HepG2 (cell line): ENCODE measurements at regions not wholly inside any gene's neighbourhood (a gene's known extent, or its start where the extent isn't known, plus 50 kb on each side); places are given as distances from the start of the nearest gene placed in this dataset.

Experiments used
- NRL ChIP-seq: sonication (generic); formaldehyde crosslinking; IDR thresholded peaks from 2 replicates; pipeline ENCODE4 v1.5.0; 2020; ENCODE audit warnings: missing genetic modification reagents, mild to moderate bottlenecking, moderate library complexity, borderline replicate concordance
- RXRA ChIP-seq: sonication (generic); formaldehyde crosslinking; IDR thresholded peaks from 2 replicates; pipeline ENCODE4 v1.5.1; 2020; ENCODE audit warnings: missing genetic modification reagents
- ZKSCAN5 ChIP-seq: sonication (generic); formaldehyde crosslinking; IDR thresholded peaks from 2 replicates; pipeline ENCODE4 v1.5.1; 2020; ENCODE audit warnings: mild to moderate bottlenecking, missing genetic modification reagents
- ZNF260 ChIP-seq: sonication (generic); formaldehyde crosslinking; IDR thresholded peaks from 2 replicates; pipeline ENCODE4 v1.4.0; 2020; ENCODE audit warnings: missing genetic modification reagents, low read depth, mild to moderate bottlenecking, borderline replicate concordance
- TF ChIP-seq, protein P1 (sequence below): sonication (generic); formaldehyde crosslinking; IDR thresholded peaks from 2 replicates; pipeline ENCODE4 v1.8.0; 2022; ENCODE audit warnings: missing genetic modification reagents, mild to moderate bottlenecking, moderate library complexity, borderline replicate concordance
- TF ChIP-seq, protein P2 (sequence below): sonication (generic); formaldehyde crosslinking; IDR thresholded peaks from 2 replicates; pipeline ENCODE4 v1.4.0; 2020; ENCODE audit warnings: mild to moderate bottlenecking, missing genetic modification reagents
- TF ChIP-seq, protein P3 (sequence below): sonication (generic); formaldehyde crosslinking; conservative IDR thresholded peaks from 2 replicates; pipeline ENCODE4 v1.8.1; 2023; ENCODE audit warnings: missing genetic modification reagents
- TF ChIP-seq, protein P4 (sequence below): sonication (generic); formaldehyde crosslinking; IDR thresholded peaks from 2 replicates; pipeline ENCODE4 v1.5.0; 2020; ENCODE audit warnings: mild to moderate bottlenecking, missing genetic modification reagents
- TF ChIP-seq, protein P5 (sequence below): fragments of 450-650 bp; IDR thresholded peaks from 2 replicates; pipeline ENCODE4 v1.6.1; 2016
- TF ChIP-seq, protein P6 (sequence below): sonication (generic); formaldehyde crosslinking; IDR thresholded peaks from 2 replicates; pipeline ENCODE4 v1.4.0; 2020; ENCODE audit warnings: mild to moderate bottlenecking, missing genetic modification reagents

DNA sequence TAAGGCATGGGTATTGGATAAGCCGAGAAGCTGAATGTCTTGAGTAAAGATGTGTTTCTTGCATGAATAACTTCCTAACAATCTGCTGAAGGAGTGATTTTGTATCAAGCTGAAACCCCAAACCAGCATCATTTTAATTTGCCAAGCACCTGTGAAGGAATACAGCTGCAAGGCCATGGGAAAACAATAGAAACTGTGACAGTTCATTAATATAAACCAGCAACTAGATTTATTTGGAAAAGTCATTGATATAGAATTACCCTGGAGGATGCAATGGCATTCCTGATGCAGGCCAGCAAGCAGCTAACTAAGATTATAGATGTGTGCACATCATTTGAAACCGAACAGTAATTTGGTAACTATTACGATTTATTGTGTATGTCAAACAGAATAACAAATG is 155.7 kb upstream of the TCF4 start (continued):
- TF ChIP-seq, protein P1, sequence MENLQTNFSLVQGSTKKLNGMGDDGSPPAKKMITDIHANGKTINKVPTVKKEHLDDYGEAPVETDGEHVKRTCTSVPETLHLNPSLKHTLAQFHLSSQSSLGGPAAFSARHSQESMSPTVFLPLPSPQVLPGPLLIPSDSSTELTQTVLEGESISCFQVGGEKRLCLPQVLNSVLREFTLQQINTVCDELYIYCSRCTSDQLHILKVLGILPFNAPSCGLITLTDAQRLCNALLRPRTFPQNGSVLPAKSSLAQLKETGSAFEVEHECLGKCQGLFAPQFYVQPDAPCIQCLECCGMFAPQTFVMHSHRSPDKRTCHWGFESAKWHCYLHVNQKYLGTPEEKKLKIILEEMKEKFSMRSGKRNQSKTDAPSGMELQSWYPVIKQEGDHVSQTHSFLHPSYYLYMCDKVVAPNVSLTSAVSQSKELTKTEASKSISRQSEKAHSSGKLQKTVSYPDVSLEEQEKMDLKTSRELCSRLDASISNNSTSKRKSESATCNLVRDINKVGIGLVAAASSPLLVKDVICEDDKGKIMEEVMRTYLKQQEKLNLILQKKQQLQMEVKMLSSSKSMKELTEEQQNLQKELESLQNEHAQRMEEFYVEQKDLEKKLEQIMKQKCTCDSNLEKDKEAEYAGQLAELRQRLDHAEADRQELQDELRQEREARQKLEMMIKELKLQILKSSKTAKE (CRISPR knock-in tag): no peak
- TF ChIP-seq, protein P2, sequence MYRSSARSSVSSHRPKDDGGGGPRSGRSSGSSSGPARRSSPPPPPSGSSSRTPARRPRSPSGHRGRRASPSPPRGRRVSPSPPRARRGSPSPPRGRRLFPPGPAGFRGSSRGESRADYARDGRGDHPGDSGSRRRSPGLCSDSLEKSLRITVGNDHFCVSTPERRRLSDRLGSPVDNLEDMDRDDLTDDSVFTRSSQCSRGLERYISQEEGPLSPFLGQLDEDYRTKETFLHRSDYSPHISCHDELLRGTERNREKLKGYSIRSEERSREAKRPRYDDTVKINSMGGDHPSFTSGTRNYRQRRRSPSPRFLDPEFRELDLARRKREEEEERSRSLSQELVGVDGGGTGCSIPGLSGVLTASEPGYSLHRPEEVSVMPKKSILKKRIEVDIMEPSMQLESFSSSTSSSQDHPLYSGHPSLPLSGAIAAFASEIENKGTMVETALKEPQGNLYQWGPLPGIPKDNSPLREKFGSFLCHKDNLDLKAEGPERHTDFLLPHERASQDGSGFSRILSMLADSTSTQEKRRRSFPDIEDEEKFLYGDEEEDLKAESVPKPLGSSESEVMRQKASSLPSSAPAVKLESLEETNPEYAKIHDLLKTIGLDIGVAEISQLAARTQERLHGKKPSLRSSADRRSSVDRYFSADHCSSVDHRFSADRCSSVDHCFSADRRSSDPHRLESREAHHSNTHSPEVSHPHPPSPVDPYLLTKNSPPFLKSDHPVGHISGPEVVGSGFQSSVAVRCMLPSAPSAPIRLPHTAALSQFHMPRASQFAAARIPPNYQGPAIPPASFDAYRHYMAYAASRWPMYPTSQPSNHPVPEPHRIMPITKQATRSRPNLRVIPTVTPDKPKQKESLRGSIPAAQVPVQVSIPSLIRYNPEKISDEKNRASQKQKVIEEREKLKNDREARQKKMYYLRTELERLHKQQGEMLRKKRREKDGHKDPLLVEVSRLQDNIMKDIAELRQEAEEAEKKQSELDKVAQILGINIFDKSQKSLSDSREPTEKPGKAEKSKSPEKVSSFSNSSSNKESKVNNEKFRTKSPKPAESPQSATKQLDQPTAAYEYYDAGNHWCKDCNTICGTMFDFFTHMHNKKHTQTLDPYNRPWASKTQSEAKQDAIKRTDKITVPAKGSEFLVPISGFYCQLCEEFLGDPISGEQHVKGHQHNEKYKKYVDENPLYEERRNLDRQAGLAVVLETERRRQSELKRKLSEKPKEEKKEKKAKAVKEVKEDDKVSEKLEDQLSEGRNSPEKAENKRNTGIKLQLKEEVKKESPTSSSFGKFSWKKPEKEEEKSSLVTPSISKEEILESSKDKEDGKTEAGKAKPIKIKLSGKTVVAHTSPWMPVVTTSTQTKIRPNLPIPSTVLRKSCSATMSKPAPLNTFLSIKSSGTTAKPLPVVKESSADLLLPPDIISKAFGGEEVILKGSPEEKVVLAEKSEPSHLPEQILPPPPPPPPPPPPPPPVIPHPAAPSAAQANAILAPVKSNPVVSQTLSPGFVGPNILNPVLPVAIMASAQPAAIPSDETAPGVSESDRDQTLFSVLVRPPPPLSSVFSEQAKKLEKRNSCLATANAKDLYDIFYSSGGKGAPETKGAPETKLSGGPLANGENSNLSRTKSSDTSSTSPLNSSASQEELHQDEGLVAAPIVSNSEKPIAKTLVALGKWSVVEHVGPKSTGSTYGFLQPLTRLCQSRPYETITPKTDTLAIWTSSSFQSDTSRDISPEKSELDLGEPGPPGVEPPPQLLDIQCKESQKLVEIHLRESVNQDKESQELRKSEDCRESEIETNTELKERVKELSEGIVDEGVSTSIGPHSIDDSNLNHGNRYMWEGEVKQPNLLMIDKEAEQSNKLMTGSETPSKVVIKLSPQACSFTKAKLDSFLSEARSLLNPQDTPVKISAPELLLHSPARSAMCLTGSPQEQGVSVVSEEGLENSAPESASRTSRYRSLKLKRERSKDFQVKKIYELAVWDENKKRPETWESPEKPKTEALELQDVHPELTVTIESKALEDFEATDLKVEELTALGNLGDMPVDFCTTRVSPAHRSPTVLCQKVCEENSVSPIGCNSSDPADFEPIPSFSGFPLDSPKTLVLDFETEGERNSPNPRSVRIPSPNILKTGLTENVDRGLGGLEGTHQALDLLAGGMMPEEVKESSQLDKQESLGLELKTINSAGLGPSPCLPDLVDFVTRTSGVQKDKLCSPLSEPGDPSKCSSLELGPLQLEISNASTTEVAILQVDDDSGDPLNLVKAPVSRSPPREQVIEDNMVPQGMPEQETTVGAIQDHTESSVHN (CRISPR knock-in tag): no peak
- TF ChIP-seq, protein P3, sequence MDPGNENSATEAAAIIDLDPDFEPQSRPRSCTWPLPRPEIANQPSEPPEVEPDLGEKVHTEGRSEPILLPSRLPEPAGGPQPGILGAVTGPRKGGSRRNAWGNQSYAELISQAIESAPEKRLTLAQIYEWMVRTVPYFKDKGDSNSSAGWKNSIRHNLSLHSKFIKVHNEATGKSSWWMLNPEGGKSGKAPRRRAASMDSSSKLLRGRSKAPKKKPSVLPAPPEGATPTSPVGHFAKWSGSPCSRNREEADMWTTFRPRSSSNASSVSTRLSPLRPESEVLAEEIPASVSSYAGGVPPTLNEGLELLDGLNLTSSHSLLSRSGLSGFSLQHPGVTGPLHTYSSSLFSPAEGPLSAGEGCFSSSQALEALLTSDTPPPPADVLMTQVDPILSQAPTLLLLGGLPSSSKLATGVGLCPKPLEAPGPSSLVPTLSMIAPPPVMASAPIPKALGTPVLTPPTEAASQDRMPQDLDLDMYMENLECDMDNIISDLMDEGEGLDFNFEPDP (CRISPR knock-in tag): no peak
- TF ChIP-seq, protein P4, sequence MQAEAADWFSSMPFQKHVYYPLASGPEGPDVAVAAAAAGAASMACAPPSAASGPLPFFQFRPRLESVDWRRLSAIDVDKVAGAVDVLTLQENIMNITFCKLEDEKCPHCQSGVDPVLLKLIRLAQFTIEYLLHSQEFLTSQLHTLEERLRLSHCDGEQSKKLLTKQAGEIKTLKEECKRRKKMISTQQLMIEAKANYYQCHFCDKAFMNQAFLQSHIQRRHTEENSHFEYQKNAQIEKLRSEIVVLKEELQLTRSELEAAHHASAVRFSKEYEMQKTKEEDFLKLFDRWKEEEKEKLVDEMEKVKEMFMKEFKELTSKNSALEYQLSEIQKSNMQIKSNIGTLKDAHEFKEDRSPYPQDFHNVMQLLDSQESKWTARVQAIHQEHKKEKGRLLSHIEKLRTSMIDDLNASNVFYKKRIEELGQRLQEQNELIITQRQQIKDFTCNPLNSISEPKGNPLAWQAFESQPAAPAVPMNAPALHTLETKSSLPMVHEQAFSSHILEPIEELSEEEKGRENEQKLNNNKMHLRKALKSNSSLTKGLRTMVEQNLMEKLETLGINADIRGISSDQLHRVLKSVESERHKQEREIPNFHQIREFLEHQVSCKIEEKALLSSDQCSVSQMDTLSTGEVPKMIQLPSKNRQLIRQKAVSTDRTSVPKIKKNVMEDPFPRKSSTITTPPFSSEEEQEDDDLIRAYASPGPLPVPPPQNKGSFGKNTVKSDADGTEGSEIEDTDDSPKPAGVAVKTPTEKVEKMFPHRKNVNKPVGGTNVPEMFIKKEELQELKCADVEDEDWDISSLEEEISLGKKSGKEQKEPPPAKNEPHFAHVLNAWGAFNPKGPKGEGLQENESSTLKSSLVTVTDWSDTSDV (CRISPR knock-in tag): no peak
- TF ChIP-seq, protein P5, sequence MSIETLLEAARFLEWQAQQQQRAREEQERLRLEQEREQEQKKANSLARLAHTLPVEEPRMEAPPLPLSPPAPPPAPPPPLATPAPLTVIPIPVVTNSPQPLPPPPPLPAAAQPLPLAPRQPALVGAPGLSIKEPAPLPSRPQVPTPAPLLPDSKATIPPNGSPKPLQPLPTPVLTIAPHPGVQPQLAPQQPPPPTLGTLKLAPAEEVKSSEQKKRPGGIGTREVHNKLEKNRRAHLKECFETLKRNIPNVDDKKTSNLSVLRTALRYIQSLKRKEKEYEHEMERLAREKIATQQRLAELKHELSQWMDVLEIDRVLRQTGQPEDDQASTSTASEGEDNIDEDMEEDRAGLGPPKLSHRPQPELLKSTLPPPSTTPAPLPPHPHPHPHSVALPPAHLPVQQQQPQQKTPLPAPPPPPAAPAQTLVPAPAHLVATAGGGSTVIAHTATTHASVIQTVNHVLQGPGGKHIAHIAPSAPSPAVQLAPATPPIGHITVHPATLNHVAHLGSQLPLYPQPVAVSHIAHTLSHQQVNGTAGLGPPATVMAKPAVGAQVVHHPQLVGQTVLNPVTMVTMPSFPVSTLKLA: no peak
- TF ChIP-seq ZKSCAN5 (CRISPR knock-in tag): no peak
- TF ChIP-seq, protein P6, sequence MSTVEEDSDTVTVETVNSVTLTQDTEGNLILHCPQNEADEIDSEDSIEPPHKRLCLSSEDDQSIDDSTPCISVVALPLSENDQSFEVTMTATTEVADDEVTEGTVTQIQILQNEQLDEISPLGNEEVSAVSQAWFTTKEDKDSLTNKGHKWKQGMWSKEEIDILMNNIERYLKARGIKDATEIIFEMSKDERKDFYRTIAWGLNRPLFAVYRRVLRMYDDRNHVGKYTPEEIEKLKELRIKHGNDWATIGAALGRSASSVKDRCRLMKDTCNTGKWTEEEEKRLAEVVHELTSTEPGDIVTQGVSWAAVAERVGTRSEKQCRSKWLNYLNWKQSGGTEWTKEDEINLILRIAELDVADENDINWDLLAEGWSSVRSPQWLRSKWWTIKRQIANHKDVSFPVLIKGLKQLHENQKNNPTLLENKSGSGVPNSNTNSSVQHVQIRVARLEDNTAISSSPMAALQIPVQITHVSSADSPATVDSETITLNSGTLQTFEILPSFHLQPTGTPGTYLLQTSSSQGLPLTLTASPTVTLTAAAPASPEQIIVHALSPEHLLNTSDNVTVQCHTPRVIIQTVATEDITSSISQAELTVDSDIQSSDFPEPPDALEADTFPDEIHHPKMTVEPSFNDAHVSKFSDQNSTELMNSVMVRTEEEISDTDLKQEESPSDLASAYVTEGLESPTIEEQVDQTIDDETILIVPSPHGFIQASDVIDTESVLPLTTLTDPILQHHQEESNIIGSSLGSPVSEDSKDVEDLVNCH: no peak
- no peak for TF ChIP-seq NRL (CRISPR knock-in tag)
- no peak for TF ChIP-seq RXRA (CRISPR knock-in tag)
- no peak for TF ChIP-seq ZNF260 (CRISPR knock-in tag)
